SK-N-SH (cell line): ENCODE measurements at regions not wholly inside any gene's neighbourhood (a gene's known extent, or its start where the extent isn't known, plus 50 kb on each side); places are given as distances from the start of the nearest gene placed in this dataset.

Experiments used
- CTCF ChIA-PET: fragments of 300-600, 350-600 bp; formaldehyde crosslinking; extraction: SDS; loops from one replicate; lab custom pipeline; 2021; lab: Yijun Ruan, JAX
- POLR2A ChIA-PET: fragments of 350-600 bp; sonication (Branson Sonifier 250); formaldehyde crosslinking; extraction: SDS; loops from one replicate; lab custom pipeline; 2020; ENCODE audit warnings: antibody characterized with exemption, inconsistent platforms; lab: Yijun Ruan, JAX
- DNase-seq: peaks from one replicate; pipeline ENCODE4 v3.0.0; 2012
- H2AFZ ChIP-seq: fragments of 200-600 bp; sonication (generic); 2 replicates; pipeline ENCODE4 v1.8.1; 2016; ENCODE audit warnings: antibody characterized with exemption, mild to moderate bottlenecking, low read depth
- H3F3A ChIP-seq: fragments of 200-600 bp; sonication (generic); replicated peaks from 2 replicates; pipeline ENCODE3; 2016; ENCODE audit warnings: antibody characterized with exemption, mild to moderate bottlenecking; ENCODE audit not compliant: insufficient read depth
- H3K27ac ChIP-seq, 2 experiments: fragments of 200-500 bp in 1 of 2; fragments of 200-600 bp in 1 of 2; sonication (Bioruptor generic) in 1 of 2; sonication (generic), shearing (Covaris generic) in 1 of 2; 2 replicates each; pipeline versions ENCODE4 v1.5.1 to v1.6.1; 2014 to 2016; ENCODE audit warnings: low read depth in 2 of 2, inconsistent platforms in 1 of 2, low read length in 1 of 2, mild to moderate bottlenecking in 1 of 2, mixed read lengths in 1 of 2
- H3K27me3 ChIP-seq: fragments of 200-600 bp; sonication (generic), shearing (Covaris generic); 2 replicates; pipeline ENCODE4 v1.6.1; 2016; ENCODE audit warnings: mixed run types; ENCODE audit not compliant: insufficient read depth
- H3K36me3 ChIP-seq, 2 experiments: fragments of 200-500 bp in 1 of 2; fragments of 200-600 bp in 1 of 2; sonication (Bioruptor generic) in 1 of 2; sonication (generic) in 1 of 2; replicated peaks in 1 of 2; 2 replicates each; pipeline versions ENCODE3 to v1.5.1; 2014 to 2016; ENCODE audit warnings: low read length in 1 of 2, mild to moderate bottlenecking in 1 of 2; ENCODE audit not compliant: insufficient read depth in 2 of 2, control insufficient read depth in 1 of 2
- H3K4me1 ChIP-seq, 2 experiments: fragments of 200-500 bp in 1 of 2; fragments of 200-600 bp in 1 of 2; sonication (Bioruptor generic) in 1 of 2; sonication (generic), shearing (Covaris generic) in 1 of 2; 2 replicates each; pipeline versions ENCODE4 v1.5.1 to v1.6.1; 2014 to 2016; ENCODE audit warnings: low read depth in 1 of 2, low read length in 1 of 2, mixed run types in 1 of 2; ENCODE audit not compliant: insufficient read depth in 2 of 2, control insufficient read depth in 1 of 2
- H3K4me2 ChIP-seq: fragments of 200-600 bp; sonication (generic), shearing (Covaris generic); 2 replicates; pipeline ENCODE4 v1.6.1; 2017; ENCODE audit warnings: mixed run types
- H3K4me3 ChIP-seq, 2 experiments: fragments of 200-500 bp in 1 of 2; fragments of 200-600 bp in 1 of 2; sonication (Bioruptor generic) in 1 of 2; sonication (generic), shearing (Covaris generic) in 1 of 2; 2 replicates each; pipeline versions ENCODE4 v1.5.1 to v1.8.1; 2014 to 2016; ENCODE audit warnings: low read depth in 2 of 2, inconsistent platforms in 1 of 2, low read length in 1 of 2, mild to moderate bottlenecking in 1 of 2, mixed read lengths in 1 of 2, moderate library complexity in 1 of 2
- H3K79me2 ChIP-seq: fragments of 200-600 bp; sonication (generic); 2 replicates; pipeline ENCODE4 v1.8.1; 2017; ENCODE audit warnings: mild to moderate bottlenecking; ENCODE audit not compliant: insufficient read depth
- H3K9ac ChIP-seq: fragments of 200-600 bp; sonication (generic); 2 replicates; pipeline ENCODE4 v1.6.1; 2017; ENCODE audit warnings: mixed run types
- H3K9me2 ChIP-seq: fragments of 200-600 bp; sonication (generic); 2 replicates; pipeline ENCODE4 v1.6.1; 2017; ENCODE audit warnings: mixed run types
- H3K9me3 ChIP-seq: fragments of 200-600 bp; sonication (generic); 2 replicates; pipeline ENCODE4 v1.6.1; 2017; ENCODE audit warnings: mixed run types, mild to moderate bottlenecking, moderate library complexity
- H4K20me1 ChIP-seq: fragments of 200-600 bp; sonication (generic); 2 replicates; pipeline ENCODE4 v1.6.1; 2017; ENCODE audit warnings: mild to moderate bottlenecking, mixed run types; ENCODE audit not compliant: insufficient read depth
- ELF1 ChIP-seq: IDR thresholded peaks from 2 replicates; pipeline ENCODE4 v1.4.0; 2012
- EZH2phosphoT487 ChIP-seq: fragments of 200-600 bp; sonication (generic); IDR thresholded peaks from 2 replicates; pipeline ENCODE4 v1.6.1; 2017; ENCODE audit warnings: low read depth, mixed run types, mild to moderate bottlenecking, antibody characterized with exemption, moderate library complexity, borderline replicate concordance
- GABPA ChIP-seq: IDR thresholded peaks from 2 replicates; pipeline ENCODE4 v1.4.0; 2012; ENCODE audit warnings: low read depth, mild to moderate bottlenecking
- GATA2 ChIP-seq: sonication (generic); formaldehyde crosslinking; IDR thresholded peaks from 2 replicates; pipeline ENCODE4 v1.5.0; 2020; ENCODE audit warnings: mild to moderate bottlenecking, missing genetic modification reagents
- MXI1 ChIP-seq: IDR thresholded peaks from 2 replicates; pipeline ENCODE4 v1.6.1; 2012; ENCODE audit warnings: mild to moderate bottlenecking, low read depth, low read length, improper control_type of control experiment
- NRF1 ChIP-seq: IDR thresholded peaks from 2 replicates; pipeline ENCODE4 v1.6.1; 2012; ENCODE audit warnings: low read depth, mild to moderate bottlenecking, low read length
- POLR2AphosphoS5 ChIP-seq: IDR thresholded peaks from 2 replicates; pipeline ENCODE4 v1.6.1; 2012; ENCODE audit warnings: low read depth, low read length
- RFX5 ChIP-seq: IDR thresholded peaks from 2 replicates; pipeline ENCODE4 v1.6.1; 2012; ENCODE audit warnings: mild to moderate bottlenecking, improper control_type of control experiment, low read length
- SIN3A ChIP-seq: IDR thresholded peaks from 2 replicates; pipeline ENCODE4 v1.6.1; 2012; ENCODE audit warnings: low read depth, mild to moderate bottlenecking, low read length, moderate library complexity, borderline replicate concordance
- TCF12 ChIP-seq: IDR thresholded peaks from 2 replicates; pipeline ENCODE4 v1.4.0; 2012
- TEAD4 ChIP-seq: IDR thresholded peaks from 2 replicates; pipeline ENCODE4 v1.4.0; 2012; ENCODE audit warnings: mild to moderate bottlenecking, borderline replicate concordance; ENCODE audit not compliant: insufficient read depth
- YY1 ChIP-seq: IDR thresholded peaks from 2 replicates; pipeline ENCODE4 v1.4.0; 2012; ENCODE audit warnings: low read depth, mild to moderate bottlenecking
- WGBS: methylation state at CpG from one replicate; pipeline ENCODE4 v1.1.6; 2017; ENCODE audit warnings: low lambda C conversion rate; 5-methylcytosine and 5-hydroxymethylcytosine counted together
- TF ChIP-seq, protein P1 (sequence below): IDR thresholded peaks from 2 replicates; pipeline ENCODE4 v1.6.1; 2012; ENCODE audit warnings: mild to moderate bottlenecking, low read depth, low read length, moderate library complexity
- TF ChIP-seq, protein P2 (sequence below): IDR thresholded peaks from 2 replicates; pipeline ENCODE4 v1.4.0; 2012; ENCODE audit warnings: low read depth, borderline replicate concordance

DNA sequence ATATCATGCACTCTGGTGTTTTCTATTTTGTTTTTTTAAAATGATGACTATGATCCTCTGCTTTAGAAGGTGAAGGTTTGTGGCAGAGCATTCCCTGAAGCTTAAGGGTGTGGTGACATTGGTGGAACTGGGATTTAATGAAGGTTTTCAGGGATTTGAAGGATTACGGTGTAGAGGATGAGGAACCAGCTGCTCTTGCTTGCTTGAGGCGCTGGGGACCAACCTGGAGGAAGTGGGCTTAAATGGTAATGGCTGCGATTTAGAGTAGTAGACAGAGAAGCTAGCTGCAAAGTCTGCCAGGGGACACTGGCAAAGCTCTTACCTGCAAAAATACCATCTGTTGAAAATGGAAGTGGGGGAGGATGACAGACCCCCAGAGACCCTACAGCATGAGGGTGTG lies 241.8 kb downstream of the CLIC5 start:
- TF ChIP-seq TEAD4 (no peak), EZH2phosphoT487 (no peak), TCF12 (no peak), GABPA (no peak), SIN3A (no peak), NRF1 (no peak), RFX5 (no peak), ELF1 (no peak), GATA2 (CRISPR knock-in tag) (no peak), MXI1 (no peak)
- TF ChIP-seq, protein P1, sequence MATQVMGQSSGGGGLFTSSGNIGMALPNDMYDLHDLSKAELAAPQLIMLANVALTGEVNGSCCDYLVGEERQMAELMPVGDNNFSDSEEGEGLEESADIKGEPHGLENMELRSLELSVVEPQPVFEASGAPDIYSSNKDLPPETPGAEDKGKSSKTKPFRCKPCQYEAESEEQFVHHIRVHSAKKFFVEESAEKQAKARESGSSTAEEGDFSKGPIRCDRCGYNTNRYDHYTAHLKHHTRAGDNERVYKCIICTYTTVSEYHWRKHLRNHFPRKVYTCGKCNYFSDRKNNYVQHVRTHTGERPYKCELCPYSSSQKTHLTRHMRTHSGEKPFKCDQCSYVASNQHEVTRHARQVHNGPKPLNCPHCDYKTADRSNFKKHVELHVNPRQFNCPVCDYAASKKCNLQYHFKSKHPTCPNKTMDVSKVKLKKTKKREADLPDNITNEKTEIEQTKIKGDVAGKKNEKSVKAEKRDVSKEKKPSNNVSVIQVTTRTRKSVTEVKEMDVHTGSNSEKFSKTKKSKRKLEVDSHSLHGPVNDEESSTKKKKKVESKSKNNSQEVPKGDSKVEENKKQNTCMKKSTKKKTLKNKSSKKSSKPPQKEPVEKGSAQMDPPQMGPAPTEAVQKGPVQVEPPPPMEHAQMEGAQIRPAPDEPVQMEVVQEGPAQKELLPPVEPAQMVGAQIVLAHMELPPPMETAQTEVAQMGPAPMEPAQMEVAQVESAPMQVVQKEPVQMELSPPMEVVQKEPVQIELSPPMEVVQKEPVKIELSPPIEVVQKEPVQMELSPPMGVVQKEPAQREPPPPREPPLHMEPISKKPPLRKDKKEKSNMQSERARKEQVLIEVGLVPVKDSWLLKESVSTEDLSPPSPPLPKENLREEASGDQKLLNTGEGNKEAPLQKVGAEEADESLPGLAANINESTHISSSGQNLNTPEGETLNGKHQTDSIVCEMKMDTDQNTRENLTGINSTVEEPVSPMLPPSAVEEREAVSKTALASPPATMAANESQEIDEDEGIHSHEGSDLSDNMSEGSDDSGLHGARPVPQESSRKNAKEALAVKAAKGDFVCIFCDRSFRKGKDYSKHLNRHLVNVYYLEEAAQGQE: no peak
- TF ChIP-seq, all 33 proteins: peak for 0
- CTCF ChIA-PET: no interaction called here

DNA sequence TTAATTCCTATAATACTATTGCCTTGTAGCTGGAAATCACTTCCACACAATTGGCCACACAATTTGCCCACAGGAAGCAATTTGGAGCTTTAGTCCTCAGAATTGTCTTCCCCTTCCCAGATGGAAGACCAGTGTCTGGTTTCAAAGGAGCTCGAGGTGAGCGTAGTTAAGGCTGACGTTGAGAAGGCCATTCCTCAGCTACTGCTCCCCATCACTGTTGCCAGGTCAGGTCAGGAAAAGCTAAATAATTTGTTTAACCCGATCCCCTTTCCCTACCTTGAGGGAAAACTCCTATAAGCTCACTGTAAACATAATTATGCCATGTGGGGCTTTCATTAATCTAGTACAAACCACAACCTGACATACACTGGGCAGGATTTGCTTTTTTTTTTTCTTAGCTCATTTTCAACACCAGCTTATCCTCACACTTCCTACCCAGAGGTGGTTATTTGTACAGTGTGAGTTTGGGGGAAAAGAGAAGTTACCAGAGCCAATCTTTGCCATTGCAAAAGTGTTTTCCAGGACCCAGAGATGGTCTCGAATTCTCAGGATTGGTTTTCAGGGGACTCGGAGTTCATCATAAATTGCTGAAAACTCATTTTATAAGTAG lies 242.7 kb downstream of the CLIC5 start:
- peaks cover 9% of the 10 kb centered on the region; the same call in 1 of the 2 replicates for H3K27me3 ChIP-seq
- no peaks in the 10 kb centered on the region for H3K79me2 ChIP-seq
- TF ChIP-seq GATA2 (CRISPR knock-in tag) (no peak), POLR2AphosphoS5 (no peak), ELF1 (no peak), YY1 (no peak)
- TF ChIP-seq, protein P2, sequence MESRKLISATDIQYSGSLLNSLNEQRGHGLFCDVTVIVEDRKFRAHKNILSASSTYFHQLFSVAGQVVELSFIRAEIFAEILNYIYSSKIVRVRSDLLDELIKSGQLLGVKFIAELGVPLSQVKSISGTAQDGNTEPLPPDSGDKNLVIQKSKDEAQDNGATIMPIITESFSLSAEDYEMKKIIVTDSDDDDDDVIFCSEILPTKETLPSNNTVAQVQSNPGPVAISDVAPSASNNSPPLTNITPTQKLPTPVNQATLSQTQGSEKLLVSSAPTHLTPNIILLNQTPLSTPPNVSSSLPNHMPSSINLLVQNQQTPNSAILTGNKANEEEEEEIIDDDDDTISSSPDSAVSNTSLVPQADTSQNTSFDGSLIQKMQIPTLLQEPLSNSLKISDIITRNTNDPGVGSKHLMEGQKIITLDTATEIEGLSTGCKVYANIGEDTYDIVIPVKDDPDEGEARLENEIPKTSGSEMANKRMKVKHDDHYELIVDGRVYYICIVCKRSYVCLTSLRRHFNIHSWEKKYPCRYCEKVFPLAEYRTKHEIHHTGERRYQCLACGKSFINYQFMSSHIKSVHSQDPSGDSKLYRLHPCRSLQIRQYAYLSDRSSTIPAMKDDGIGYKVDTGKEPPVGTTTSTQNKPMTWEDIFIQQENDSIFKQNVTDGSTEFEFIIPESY: no peak
- no peak overlapping the region for H3K27ac ChIP-seq
- no peak overlapping the region for H3K4me3 ChIP-seq
- H3K36me3 ChIP-seq: no peaks in the 10 kb centered on the region
- WGBS: 13% methylated on average over 6 of the region's 6 CpGs
- no peaks in the 10 kb centered on the region for H4K20me1 ChIP-seq
- no peaks in the 10 kb centered on the region for H3F3A ChIP-seq
- no peak overlapping the region for H3K9ac ChIP-seq
- CTCF ChIA-PET: interaction anchor here (0.7 kb wide), 1 partner anchor 15 kb away, joined by 3 read pairs; no protein-coding TSS in a partner anchor
- DNase-seq: no peak
- no peak overlapping the region for H2AFZ ChIP-seq
- H3K4me1 ChIP-seq: no peaks in the 10 kb centered on the region
- H3K9me2 ChIP-seq: no peaks in the 10 kb centered on the region
- no peaks in the 10 kb centered on the region for H3K9me3 ChIP-seq
- POLR2A ChIA-PET: interaction anchor here (0.6 kb wide), 1 partner anchor 47 kb away, joined by 4 read pairs; no protein-coding TSS in a partner anchor
- no peak overlapping the region for H3K4me2 ChIP-seq

More for the DNA sequence above, 241.8 kb downstream of the CLIC5 start:
- Histone ChIP-seq H3K9me2 (no peaks in the 10 kb centered on the region), H3K27ac (no peak overlapping the region), H3K4me3 (no peak overlapping the region), H3K4me1 (no peaks in the 10 kb centered on the region), H3K9me3 (no peaks in the 10 kb centered on the region), H3K9ac (no peak overlapping the region), H3K27me3 (peaks cover 9% of the 10 kb centered on the region; the same call in 1 of the 2 replicates), H3F3A (no peaks in the 10 kb centered on the region), H3K4me2 (no peak overlapping the region), H3K79me2 (no peaks in the 10 kb centered on the region), H3K36me3 (no peaks in the 10 kb centered on the region), H4K20me1 (no peaks in the 10 kb centered on the region), H2AFZ (no peak overlapping the region)
- DNase-seq: no peak
- 6% methylated on average over 3 of the region's 3 CpGs for WGBS
- POLR2A ChIA-PET: no interaction called here
